Smooth muscle cell (in vitro differentiated cells): ENCODE measurements at regions not wholly inside any gene's neighbourhood (a gene's known extent, or its start where the extent isn't known, plus 50 kb on each side); places are given as distances from the start of the nearest gene placed in this dataset.
"Not testable (repeated sequence)": the region's sequence is repeated elsewhere in the genome, so short reads cannot be mapped to it uniquely, and the experiment has no call there.

Source experiments
- DNase-seq: peaks from one replicate; lab custom pipeline; 2025; ENCODE audit not compliant: unreplicated experiment; lab: John Stamatoyannopoulos, UW
- H2AFZ ChIP-seq: fragments of 200-600 bp; sonication (generic); 2 replicates; pipeline ENCODE4 v1.6.0; 2016; ENCODE audit warnings: antibody characterized with exemption, low read depth, mild to moderate bottlenecking
- H3F3A ChIP-seq: fragments of 200-600 bp; sonication (generic); 2 replicates; pipeline ENCODE4 v1.6.0; 2017; ENCODE audit warnings: antibody characterized with exemption, low read depth
- H3K27ac ChIP-seq: fragments of 200-600 bp; sonication (generic); 2 replicates; pipeline ENCODE4 v1.5.1; 2016; ENCODE audit warnings: low read depth, mild to moderate bottlenecking
- H3K27me3 ChIP-seq: fragments of 200-600 bp; sonication (generic); 2 replicates; pipeline ENCODE4 v1.6.1; 2016; ENCODE audit warnings: low read depth, mild to moderate bottlenecking
- H3K36me3 ChIP-seq: fragments of 200-600 bp; sonication (generic); 2 replicates; pipeline ENCODE4 v1.5.1; 2016; ENCODE audit warnings: low read depth
- H3K4me1 ChIP-seq: fragments of 200-600 bp; sonication (generic); 2 replicates; pipeline ENCODE4 v1.5.1; 2016; ENCODE audit warnings: low read depth
- H3K4me2 ChIP-seq: fragments of 200-600 bp; sonication (generic); 2 replicates; pipeline ENCODE4 v1.6.0; 2016; ENCODE audit warnings: mild to moderate bottlenecking
- H3K4me3 ChIP-seq: fragments of 200-600 bp; sonication (generic); 2 replicates; pipeline ENCODE4 v1.5.1; 2016; ENCODE audit warnings: mild to moderate bottlenecking
- H3K79me2 ChIP-seq: fragments of 200-600 bp; sonication (generic); 2 replicates; pipeline ENCODE4 v1.6.0; 2016; ENCODE audit warnings: low read depth, mild to moderate bottlenecking
- H3K9ac ChIP-seq: fragments of 200-600 bp; sonication (generic); 2 replicates; pipeline ENCODE4 v1.6.0; 2016; ENCODE audit warnings: low read depth
- H3K9me3 ChIP-seq: fragments of 200-600 bp; sonication (generic); replicated peaks from 2 replicates; pipeline ENCODE4 v1.5.1; 2016; ENCODE audit warnings: low read depth
- H4K20me1 ChIP-seq: fragments of 200-600 bp; sonication (generic); 2 replicates; pipeline ENCODE4 v1.6.0; 2016; ENCODE audit warnings: low read depth
- WGBS: methylation state at CpG from one replicate; pipeline ENCODE4 v1.1.7; 2016; ENCODE audit warnings: low lambda C conversion rate; 5-methylcytosine and 5-hydroxymethylcytosine counted together
- TF ChIP-seq, protein P1 (sequence below): fragments of 200-600 bp; sonication (generic); IDR thresholded peaks from 2 replicates; pipeline ENCODE4 v1.5.1; 2017; ENCODE audit warnings: borderline replicate concordance, mild to moderate bottlenecking, antibody characterized with exemption; ENCODE audit not compliant: insufficient read depth, poor library complexity, severe bottlenecking

DNA sequence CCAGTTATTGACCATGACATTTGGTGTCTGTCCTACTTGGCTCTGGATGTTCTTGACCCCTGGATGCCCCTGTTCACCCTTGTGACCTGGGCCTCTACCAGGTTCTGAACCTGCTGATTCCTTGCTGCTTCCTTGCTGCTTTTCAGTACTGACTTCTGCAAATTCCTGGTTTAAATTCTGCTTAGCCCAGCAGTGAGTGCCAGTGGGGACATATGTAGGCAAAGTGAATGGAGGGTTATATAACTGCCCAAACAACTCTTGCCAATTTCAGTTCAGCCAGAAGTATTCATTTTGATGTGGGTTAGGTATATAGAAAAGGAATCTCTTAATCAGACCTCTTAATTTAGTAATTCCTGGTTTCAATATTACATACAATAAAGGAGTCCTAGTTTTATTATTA is 220.6 kb downstream of the TAF11L14 start:
- H3F3A ChIP-seq, result no peaks in the 10 kb centered on the region
- TF ChIP-seq, protein P1, sequence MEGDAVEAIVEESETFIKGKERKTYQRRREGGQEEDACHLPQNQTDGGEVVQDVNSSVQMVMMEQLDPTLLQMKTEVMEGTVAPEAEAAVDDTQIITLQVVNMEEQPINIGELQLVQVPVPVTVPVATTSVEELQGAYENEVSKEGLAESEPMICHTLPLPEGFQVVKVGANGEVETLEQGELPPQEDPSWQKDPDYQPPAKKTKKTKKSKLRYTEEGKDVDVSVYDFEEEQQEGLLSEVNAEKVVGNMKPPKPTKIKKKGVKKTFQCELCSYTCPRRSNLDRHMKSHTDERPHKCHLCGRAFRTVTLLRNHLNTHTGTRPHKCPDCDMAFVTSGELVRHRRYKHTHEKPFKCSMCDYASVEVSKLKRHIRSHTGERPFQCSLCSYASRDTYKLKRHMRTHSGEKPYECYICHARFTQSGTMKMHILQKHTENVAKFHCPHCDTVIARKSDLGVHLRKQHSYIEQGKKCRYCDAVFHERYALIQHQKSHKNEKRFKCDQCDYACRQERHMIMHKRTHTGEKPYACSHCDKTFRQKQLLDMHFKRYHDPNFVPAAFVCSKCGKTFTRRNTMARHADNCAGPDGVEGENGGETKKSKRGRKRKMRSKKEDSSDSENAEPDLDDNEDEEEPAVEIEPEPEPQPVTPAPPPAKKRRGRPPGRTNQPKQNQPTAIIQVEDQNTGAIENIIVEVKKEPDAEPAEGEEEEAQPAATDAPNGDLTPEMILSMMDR, result no peak
- no peaks in the 10 kb centered on the region for H3K27me3 ChIP-seq
- no peaks in the 10 kb centered on the region for H4K20me1 ChIP-seq
- no peak overlapping the region for H3K4me3 ChIP-seq
- no peaks in the 10 kb centered on the region for H3K4me1 ChIP-seq
- H3K9me3 ChIP-seq, result no peaks in the 10 kb centered on the region
- DNase-seq, result no peak
- no peaks in the 10 kb centered on the region for H3K36me3 ChIP-seq
- H3K79me2 ChIP-seq, result no peaks in the 10 kb centered on the region
- no peak overlapping the region for H3K27ac ChIP-seq
- no peak overlapping the region for H3K4me2 ChIP-seq
- H2AFZ ChIP-seq, result no peak overlapping the region
- H3K9ac ChIP-seq, result no peak overlapping the region

DNA sequence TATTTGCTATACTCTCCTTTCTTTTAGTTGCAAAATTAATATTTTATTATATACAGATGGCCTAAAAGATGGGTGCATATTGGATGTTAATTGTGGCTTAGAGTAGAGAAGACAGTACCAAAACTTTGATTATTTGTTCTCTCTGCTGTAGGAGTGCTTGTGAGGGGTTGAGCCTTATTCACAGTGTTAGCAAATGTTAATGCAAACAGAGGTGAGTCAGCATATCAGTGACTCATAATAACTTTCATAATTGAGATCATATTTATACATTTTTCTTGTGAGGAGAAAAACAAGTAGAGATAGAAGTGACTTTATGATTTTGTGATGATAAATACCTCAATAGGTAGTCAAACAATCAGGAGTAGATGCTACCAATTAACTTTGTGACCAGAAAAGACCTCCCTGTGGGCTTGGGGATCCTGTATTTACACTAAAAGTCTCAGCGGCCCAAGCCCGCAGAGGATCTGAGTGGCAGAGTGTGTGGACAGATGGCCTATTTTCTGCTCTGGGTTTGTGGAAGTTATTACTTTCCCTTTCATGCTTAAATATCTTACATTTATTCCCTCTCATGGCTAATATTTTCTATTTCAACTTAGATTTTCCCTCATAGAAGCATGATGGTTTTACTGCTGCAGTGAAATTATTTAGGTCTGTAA is 226.5 kb downstream of the TAF11L14 start:
- Histone ChIP-seq H3F3A (no peaks in the 10 kb centered on the region), H3K4me1 (no peaks in the 10 kb centered on the region), H3K4me2 (no peak overlapping the region), H3K79me2 (no peaks in the 10 kb centered on the region), H4K20me1 (no peaks in the 10 kb centered on the region), H3K27ac (no peak overlapping the region), H2AFZ (no peak overlapping the region), H3K9ac (no peak overlapping the region), H3K9me3 (no peaks in the 10 kb centered on the region), H3K27me3 (no peaks in the 10 kb centered on the region), H3K4me3 (no peak overlapping the region), H3K36me3 (no peaks in the 10 kb centered on the region)
- TF ChIP-seq, protein P1, result no peak
- WGBS, result 98% methylated on average over 2 of the region's 2 CpGs
- DNase-seq, result no peak

DNA sequence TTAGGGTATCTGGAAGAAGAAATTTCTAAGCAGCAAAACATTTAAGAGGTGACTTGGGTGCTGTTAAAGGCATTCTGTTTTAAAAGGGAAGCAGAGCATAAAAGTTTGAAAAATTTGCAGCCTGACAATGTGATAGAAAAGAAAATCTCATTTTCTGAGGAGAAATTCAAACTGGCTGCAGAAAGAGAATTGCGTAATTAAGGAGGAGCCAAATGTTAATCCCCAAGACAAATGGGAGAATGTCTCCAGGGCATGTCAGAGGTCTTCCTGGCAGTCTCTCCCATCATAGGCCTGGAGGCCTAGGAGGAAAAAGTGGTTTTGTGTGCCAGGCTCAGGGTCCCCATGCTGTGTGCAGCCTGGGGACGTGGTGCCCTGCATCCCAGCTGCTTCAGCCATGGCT is 230.6 kb downstream of the TAF11L14 start:
- H3K36me3 ChIP-seq, H3K79me2 ChIP-seq, H3K9me3 ChIP-seq, H3K4me1 ChIP-seq, H3K27ac ChIP-seq, DNase-seq, H3K4me2 ChIP-seq, H2AFZ ChIP-seq, H3K4me3 ChIP-seq, H4K20me1 ChIP-seq, H3F3A ChIP-seq, H3K9ac ChIP-seq, H3K27me3 ChIP-seq: not testable (repeated sequence)
- 88% methylated on average over 2 of the region's 2 CpGs for WGBS

DNA sequence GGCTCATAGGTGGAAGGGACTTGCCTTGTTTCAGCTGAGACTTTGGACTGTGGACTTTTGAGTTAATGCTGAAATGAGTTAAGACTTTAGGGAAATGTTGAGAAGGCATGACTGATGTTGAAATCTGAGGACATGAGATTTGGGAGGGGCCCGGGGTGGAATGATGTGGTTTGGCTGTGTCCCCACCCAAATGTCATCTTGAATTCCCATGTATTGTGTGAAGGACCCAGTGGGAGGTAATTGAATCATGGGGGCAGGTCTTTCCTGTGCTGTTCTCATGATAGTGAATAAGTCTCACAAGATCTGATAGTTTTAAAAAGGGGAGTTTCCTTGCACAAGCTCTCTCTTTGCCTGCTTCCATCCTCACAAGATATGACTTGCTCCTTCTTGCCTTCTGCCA is 231.7 kb downstream of the TAF11L14 start:
- H3K4me3 ChIP-seq, H3K27ac ChIP-seq, H3K9ac ChIP-seq, H3K4me2 ChIP-seq, H3K79me2 ChIP-seq, H3K4me1 ChIP-seq, H3K27me3 ChIP-seq, H3F3A ChIP-seq, H3K9me3 ChIP-seq, H3K36me3 ChIP-seq, DNase-seq, H2AFZ ChIP-seq, H4K20me1 ChIP-seq: not testable (repeated sequence)
- WGBS, result 85% methylated on average over 1 of the region's 1 CpG

DNA sequence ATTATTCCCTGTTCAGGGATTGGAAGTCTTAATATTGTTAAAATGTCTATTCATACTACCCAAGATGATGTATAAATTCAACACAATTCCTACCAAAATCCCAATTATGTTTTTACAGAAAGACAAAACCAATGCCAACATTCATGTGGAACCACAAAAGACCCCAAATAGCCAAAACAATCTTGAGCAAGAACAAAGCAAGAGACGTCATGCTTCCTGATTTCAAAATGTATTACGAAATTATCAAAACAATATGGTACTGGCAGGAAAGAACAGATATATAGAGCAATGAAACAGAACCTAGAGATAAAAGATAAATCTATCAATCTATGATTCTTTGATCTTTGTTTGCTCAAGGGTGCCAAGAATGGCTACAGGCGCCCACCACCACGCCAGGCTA is 237.9 kb downstream of the TAF11L14 start:
- Histone ChIP-seq H2AFZ (no peak overlapping the region), H3K27ac (no peak overlapping the region), H3K4me1 (no peaks in the 10 kb centered on the region)

More for the DNA sequence above, 237.9 kb downstream of the TAF11L14 start:
- Histone ChIP-seq H3F3A (no peaks in the 10 kb centered on the region), H3K79me2 (no peaks in the 10 kb centered on the region), H3K27me3 (no peaks in the 10 kb centered on the region), H3K36me3 (no peaks in the 10 kb centered on the region), H4K20me1 (no peaks in the 10 kb centered on the region), H3K9ac (no peak overlapping the region), H3K9me3 (no peaks in the 10 kb centered on the region), H3K4me3 (no peak overlapping the region), H3K4me2 (no peak overlapping the region)
- TF ChIP-seq, protein P1, result no peak
- DNase-seq, result no peak
- WGBS, result 90% methylated on average over 4 of the region's 4 CpGs
